ENCODE measurements at regions not wholly inside any gene's neighbourhood (a gene's known extent, or its start where the extent isn't known, plus 50 kb on each side); places are given as distances from the start of the nearest gene placed in this dataset.

DNA sequence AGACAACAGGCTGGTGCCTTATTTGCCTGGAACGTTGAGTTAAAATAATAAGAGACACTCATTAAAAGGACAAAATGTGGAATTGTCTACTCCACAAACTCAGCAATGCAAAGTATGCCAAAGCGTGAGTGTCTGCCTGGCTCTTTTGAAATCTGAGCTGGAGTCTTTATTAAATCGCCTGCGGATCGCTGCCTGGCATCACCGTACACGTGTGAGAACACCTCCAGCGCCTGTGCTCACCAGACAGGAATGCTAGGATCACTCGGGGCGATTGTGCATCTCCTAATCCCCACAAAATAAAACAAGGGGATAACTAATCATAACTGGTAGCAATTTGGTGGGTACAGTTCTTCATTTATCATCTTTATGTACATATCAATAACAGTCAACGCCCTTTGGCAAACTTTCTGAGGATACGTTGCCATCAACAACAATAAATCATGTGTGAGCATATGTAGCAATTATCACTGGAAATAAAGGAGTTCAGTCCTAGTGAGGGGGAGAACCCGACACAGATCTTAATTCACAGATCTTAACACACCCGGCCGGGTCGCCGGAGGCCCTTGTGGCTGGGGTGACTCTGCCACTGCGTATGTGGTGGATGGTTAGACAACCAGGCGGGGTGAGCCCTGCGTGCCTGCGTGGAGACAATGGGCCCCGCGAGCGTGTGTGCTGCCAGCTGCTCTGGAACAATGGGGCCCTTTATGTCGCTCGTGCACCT is 284.9 kb upstream of the IRX1 start:
- TF ChIP-seq, protein P1, sequence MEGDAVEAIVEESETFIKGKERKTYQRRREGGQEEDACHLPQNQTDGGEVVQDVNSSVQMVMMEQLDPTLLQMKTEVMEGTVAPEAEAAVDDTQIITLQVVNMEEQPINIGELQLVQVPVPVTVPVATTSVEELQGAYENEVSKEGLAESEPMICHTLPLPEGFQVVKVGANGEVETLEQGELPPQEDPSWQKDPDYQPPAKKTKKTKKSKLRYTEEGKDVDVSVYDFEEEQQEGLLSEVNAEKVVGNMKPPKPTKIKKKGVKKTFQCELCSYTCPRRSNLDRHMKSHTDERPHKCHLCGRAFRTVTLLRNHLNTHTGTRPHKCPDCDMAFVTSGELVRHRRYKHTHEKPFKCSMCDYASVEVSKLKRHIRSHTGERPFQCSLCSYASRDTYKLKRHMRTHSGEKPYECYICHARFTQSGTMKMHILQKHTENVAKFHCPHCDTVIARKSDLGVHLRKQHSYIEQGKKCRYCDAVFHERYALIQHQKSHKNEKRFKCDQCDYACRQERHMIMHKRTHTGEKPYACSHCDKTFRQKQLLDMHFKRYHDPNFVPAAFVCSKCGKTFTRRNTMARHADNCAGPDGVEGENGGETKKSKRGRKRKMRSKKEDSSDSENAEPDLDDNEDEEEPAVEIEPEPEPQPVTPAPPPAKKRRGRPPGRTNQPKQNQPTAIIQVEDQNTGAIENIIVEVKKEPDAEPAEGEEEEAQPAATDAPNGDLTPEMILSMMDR (IDR thresholded peaks at IDR 0.05), result no peak
- TF ChIP-seq POLR2A (IDR thresholded peaks at IDR 0.05; ENCODE audit: low read length) (no peak), CHD4 (IDR thresholded peaks at IDR 0.05; ENCODE audit: borderline replicate concordance) (no peak), MAZ (IDR thresholded peaks at IDR 0.05; ENCODE audit: borderline replicate concordance, low read depth, low read length) (no peak), ZNF302 (CRISPR knock-in tag; IDR thresholded peaks at IDR 0.05) (no peak), BHLHE40 (IDR thresholded peaks at IDR 0.05; ENCODE audit: low read depth, low read length) (no peak), JUNB (IDR thresholded peaks at IDR 0.05) (no peak), EP300 (IDR thresholded peaks at IDR 0.05) (no peak)
- TF ChIP-seq, protein P2, sequence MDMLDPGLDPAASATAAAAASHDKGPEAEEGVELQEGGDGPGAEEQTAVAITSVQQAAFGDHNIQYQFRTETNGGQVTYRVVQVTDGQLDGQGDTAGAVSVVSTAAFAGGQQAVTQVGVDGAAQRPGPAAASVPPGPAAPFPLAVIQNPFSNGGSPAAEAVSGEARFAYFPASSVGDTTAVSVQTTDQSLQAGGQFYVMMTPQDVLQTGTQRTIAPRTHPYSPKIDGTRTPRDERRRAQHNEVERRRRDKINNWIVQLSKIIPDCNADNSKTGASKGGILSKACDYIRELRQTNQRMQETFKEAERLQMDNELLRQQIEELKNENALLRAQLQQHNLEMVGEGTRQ (IDR thresholded peaks at IDR 0.05), result no peak
- TF ChIP-seq, protein P3, sequence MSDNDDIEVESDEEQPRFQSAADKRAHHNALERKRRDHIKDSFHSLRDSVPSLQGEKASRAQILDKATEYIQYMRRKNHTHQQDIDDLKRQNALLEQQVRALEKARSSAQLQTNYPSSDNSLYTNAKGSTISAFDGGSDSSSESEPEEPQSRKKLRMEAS (IDR thresholded peaks at IDR 0.05), result no peak

Measured in A549 (cell line).